ENCODE measurements at regions not wholly inside any gene's neighbourhood (a gene's known extent, or its start where the extent isn't known, plus 50 kb on each side); places are given as distances from the start of the nearest gene placed in this dataset.
A peak's percentile ranks its signal among the peaks of the same experiment; 100 is the strongest.

- in situ Hi-C loops (cut with HindIII; ENCODE audit: low sequenced_read_pairs) = no loop called here
- no peak for TF ChIP-seq CTCF (IDR thresholded peaks at IDR 0.05; ENCODE audit: low read depth, low read length, missing control alignments)
- no peak overlapping the region for H3K4me3 ChIP-seq (ENCODE audit: low read depth, low read length)
- peak; percentile 67 for DNase-seq (ENCODE audit: low read depth)
These were observed 908.3 kb upstream of the ANO3 start for GRCh38 chr11:25423436-25424199.

GRCh38 chr11:25432376-25432775 is 899.6 kb upstream of the ANO3 start:
- TF ChIP-seq CTCF (IDR thresholded peaks at IDR 0.05; ENCODE audit: low read depth, low read length, missing control alignments) = no peak
- in situ Hi-C loops (cut with HindIII; ENCODE audit: low sequenced_read_pairs) = no loop called here

GRCh38 chr11:25435197-25435596 is 896.7 kb upstream of the ANO3 start:
- in situ Hi-C loops (cut with HindIII; ENCODE audit: low sequenced_read_pairs) = no loop called here
- no peak for TF ChIP-seq CTCF (IDR thresholded peaks at IDR 0.05; ENCODE audit: low read depth, low read length, missing control alignments)
- H3K4me3 ChIP-seq (ENCODE audit: low read depth, low read length) = no peak overlapping the region
- DNase-seq (ENCODE audit: low read depth) = no peak

More at GRCh38 chr11:25432376-25432775, 899.6 kb upstream of the ANO3 start:
- no peak overlapping the region for H3K4me3 ChIP-seq (ENCODE audit: low read depth, low read length)
- no peak for DNase-seq (ENCODE audit: low read depth)

GRCh38 chr11:25436326-25436725 is 895.6 kb upstream of the ANO3 start:
- H3K4me3 ChIP-seq (ENCODE audit: low read depth, low read length) = no peak overlapping the region
- TF ChIP-seq CTCF (IDR thresholded peaks at IDR 0.05; ENCODE audit: low read depth, low read length, missing control alignments) = no peak
- DNase-seq (ENCODE audit: low read depth) = no peak
- in situ Hi-C loops (cut with HindIII; ENCODE audit: low sequenced_read_pairs) = no loop called here

GRCh38 chr11:25441421-25441820 is 890.5 kb upstream of the ANO3 start:
- DNase-seq (ENCODE audit: low read depth) = peak; percentile 37
- TF ChIP-seq CTCF (IDR thresholded peaks at IDR 0.05; ENCODE audit: low read depth, low read length, missing control alignments) = no peak
- in situ Hi-C loops (cut with HindIII; ENCODE audit: low sequenced_read_pairs) = no loop called here

GRCh38 chr11:25449091-25449490 is 882.8 kb upstream of the ANO3 start:
- DNase-seq (ENCODE audit: low read depth) = no peak

More at GRCh38 chr11:25441421-25441820, 890.5 kb upstream of the ANO3 start:
- no peak overlapping the region for H3K4me3 ChIP-seq (ENCODE audit: low read depth, low read length)

More at GRCh38 chr11:25449091-25449490, 882.8 kb upstream of the ANO3 start:
- in situ Hi-C loops (cut with HindIII; ENCODE audit: low sequenced_read_pairs) = no loop called here
- no peak for TF ChIP-seq CTCF (IDR thresholded peaks at IDR 0.05; ENCODE audit: low read depth, low read length, missing control alignments)
- no peak overlapping the region for H3K4me3 ChIP-seq (ENCODE audit: low read depth, low read length)
